NCI-H1417 (cell line): ENCODE measurements at regions not wholly inside any gene's neighbourhood (a gene's known extent, or its start where the extent isn't known, plus 50 kb on each side); places are given as distances from the start of the nearest gene placed in this dataset.

Source experiments
- DNase-seq, 3 experiments: peaks; one replicate each; lab custom pipeline; 2025; lab: John Stamatoyannopoulos, UW

DNA sequence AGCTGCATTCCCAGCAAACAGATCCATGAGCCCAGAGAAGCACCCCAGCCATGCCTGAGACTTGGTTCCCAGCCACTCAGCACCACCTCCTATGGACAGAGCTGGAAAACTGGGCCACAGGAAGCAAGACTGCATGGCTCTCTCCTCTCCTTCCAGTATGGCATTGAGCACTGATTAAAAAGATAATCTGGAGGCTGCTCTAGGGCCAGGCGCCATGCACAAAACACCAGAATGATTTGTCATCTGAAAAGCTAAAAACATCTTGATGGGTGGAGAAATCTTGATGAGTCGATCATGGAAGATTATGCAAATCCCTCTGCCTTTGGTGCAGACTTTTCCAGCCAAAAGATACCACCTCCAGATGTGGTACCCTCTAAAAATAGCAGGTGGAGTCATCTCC lies 62.7 kb upstream of the MRPS22 start:
- DNase-seq: no peak

GRCh38 chr3:139281522-139282196 lies 62.2 kb upstream of the MRPS22 start:
- peak in 2 of 3 experiments; percentile 13 to 33 for DNase-seq

GRCh38 chr3:139283301-139283700 lies 60.5 kb upstream of the MRPS22 start:
- DNase-seq: no peak

DNA sequence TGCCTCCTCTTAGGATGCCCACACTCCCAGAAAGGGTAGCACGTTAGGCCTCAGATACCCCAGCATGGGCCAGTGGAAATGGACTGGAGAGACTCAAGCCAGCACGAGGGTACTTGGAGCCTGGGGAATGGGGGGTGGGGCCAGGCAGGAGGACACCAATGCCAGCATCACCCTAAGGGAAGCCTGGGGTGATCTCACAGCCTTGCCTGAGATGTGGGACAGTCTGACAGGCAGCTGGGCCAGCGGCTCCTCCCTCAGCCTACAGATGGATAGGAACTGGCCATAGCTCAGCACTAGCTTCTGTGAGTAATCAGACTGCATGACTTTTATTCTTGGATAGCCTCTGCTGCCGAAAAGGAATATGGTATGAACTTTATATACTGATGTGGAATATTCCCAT lies 59.6 kb upstream of the MRPS22 start:
- DNase-seq: no peak

- no peak for DNase-seq
These were observed 58.1 kb upstream of the MRPS22 start for GRCh38 chr3:139285691-139286090.

GRCh38 chr3:139286241-139286640 lies 57.6 kb upstream of the MRPS22 start:
- no peak for DNase-seq

DNA sequence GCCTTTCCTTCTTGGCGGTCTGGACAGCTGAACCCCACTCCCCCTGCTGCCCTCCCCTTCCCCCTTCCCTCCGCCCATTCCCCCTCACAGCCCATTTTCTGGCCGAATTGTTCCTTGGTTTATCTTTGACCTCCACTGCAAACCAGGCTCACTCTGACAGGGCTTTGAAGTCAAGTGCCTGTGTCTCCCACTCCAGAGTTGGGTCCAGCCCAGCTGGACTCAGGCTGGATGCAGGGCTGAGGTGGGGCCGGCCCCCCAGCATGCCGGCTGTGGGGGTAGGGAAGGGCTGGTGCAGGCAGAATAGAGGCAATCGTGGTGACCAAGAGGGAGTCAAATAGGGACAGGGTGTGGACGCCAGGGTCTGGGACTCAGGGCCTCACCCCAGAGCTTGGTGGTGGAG lies 57.0 kb upstream of the MRPS22 start:
- no peak for DNase-seq

GRCh38 chr3:139287557-139287956 lies 56.3 kb upstream of the MRPS22 start:
- no peak for DNase-seq

DNA sequence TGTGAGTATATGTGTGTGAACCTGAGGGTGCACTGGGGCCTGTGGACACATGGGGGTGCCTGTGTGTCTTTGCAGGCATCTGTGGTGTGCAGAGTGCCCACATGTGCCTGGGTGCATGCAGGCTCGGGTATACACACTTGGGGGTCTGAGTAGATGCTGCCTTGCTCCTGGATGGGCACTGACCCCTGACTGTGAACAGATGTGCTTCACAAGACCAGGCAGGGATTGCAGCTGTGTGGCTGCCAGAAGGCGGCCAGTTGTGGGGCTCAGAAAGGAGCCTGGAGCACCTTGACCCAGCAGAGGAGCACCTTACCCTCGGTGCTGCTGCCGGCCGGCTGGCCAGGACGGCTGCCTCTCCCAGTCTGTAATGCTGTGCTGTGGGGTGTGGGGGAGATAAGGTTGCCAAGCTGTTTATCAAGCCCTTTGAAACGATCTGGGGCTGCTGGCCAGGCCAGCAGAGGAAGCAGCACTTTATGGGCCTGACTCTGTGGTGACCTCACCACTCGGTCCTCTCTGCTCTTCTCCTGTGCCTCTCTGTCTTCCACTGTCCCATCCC lies 55.5 kb upstream of the MRPS22 start:
- DNase-seq: no peak

DNA sequence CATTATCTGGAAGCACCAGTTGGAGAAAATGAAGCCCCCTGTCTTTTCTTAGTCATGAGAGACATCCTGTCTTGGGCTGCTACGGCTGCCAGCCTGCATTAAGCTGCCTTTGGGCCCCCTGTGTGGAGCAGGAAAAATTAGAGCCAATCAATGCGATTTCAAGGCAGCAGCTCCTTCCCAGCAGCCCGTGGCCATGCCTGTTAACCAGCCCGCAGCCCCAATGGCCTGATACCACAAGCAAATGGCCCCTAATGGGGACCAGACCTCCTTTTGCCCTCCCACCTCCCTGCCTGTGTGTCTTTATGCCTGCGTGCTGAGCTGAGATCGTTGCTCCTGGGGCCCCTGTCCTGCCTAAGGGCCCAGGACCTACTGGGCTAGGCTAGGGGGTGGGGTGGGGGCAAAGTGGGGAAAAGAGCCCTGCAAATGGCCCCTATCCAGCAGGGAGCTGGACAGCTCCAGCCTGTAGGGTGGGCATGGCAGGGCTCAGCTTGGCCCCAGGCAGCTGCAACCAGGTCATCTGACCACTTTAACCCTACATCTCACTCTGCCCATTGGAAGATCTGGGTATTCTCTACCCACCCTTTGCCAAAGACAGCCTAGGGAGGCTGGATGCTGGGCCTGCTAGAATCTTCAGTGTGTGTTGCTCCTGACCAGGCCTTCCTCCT lies 53.8 kb upstream of the MRPS22 start:
- DNase-seq: no peak

DNA sequence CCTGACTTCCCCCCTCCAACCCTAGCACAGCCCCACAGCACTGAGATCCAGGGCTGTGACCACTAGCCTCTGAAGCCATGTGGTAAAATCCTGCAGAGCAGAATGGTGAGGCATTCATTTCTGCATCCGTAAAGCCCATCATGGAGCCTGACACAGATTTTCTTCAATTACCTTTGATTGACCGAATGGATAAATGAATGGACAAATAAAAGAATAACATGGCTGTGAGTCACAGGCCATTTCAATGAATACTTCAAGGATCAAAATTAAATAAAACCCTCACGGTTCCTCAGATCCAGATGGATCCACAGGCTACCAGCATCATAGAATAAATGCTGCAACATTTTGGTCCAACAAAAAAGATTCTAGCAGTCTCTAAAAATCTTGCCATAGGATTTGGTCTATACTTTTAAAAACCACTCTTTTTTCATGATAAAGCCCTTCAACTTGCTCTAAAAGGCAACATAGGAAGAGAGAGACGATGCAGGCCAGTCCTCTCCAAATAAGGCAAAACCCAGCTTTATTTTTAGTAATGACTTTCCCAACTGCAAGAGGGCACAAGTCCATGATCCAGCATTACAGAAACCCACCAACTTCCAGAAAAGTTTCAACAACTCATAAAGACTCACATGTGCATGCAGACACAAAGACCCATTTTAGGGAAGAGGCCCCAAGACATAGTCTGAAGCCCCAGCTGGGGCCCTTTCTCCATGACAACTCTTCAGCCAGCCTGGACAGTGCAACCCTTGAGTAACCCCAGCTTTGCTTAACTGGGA lies 52.4 kb upstream of the MRPS22 start:
- no peak for DNase-seq

- DNase-seq: no peak
These were observed 51.6 kb upstream of the MRPS22 start for GRCh38 chr3:139292192-139292591.

- no peak for DNase-seq
These were observed 50.8 kb upstream of the MRPS22 start for GRCh38 chr3:139292711-139293664.

DNA sequence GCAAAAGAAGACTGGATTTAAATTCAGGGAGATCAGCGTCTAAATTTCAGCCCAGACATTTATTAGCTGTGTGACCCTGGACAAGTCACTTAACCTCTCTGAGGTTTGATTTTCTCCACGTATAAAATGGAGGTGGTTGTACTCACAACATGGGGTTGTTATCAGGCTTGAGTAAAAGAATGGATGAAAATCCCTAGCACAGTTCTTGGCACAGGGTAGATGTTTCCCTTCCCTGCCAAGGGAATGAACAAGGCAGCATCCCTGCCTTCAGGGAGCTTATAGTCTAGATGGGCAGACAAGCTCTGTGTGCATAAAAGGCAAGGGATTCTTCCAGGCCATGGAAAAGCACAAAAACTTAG lies 50.2 kb upstream of the MRPS22 start:
- DNase-seq: no peak
